ENCODE measurements at regions not wholly inside any gene's neighbourhood (a gene's known extent, or its start where the extent isn't known, plus 50 kb on each side); places are given as distances from the start of the nearest gene placed in this dataset.
"Not testable (repeated sequence)": the region's sequence is repeated elsewhere in the genome, so short reads cannot be mapped to it uniquely, and the experiment has no call there.

DNA sequence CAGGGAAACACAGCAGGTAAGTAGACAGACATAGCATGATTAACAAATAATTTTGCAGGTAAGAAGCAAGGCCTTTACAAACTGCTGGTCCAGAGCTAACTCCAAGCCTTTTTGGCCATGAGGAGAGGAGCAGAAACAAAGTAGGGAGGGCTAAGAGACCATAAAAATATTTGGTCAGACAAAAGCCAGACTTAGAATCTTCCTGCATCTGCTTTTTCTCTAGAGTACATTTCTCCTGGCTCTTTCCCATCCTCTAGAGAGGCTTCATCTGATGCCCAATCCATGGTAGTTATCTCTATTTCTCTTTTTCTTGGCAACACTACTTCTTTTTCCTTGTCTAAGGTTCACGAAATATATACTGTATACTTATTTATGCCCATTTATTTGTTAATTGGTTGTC is 577.1 kb downstream of the PIK3C3 start:
- no peak overlapping the region for H3K4me3 ChIP-seq (ENCODE audit: low read length)
- H3K9me3 ChIP-seq (ENCODE audit: control insufficient read depth, low read depth, low read length): no peaks in the 10 kb centered on the region
- H3K36me3 ChIP-seq (ENCODE audit: control insufficient read depth, low read depth, low read length): no peaks in the 10 kb centered on the region
- no peaks in the 10 kb centered on the region for H3K4me1 ChIP-seq (ENCODE audit: control insufficient read depth, low read depth, low read length)
- no peak overlapping the region for H3K9ac ChIP-seq (ENCODE audit: low read length)
- H3K27me3 ChIP-seq (ENCODE audit: control insufficient read depth, insufficient read depth, low read length): no peaks in the 10 kb centered on the region
- no peak overlapping the region for H3K27ac ChIP-seq (ENCODE audit: low read length)

- no peak overlapping the region for H3K9ac ChIP-seq (ENCODE audit: low read length)
- H3K4me1 ChIP-seq (ENCODE audit: control insufficient read depth, low read depth, low read length): no peaks in the 10 kb centered on the region
- no peaks in the 10 kb centered on the region for H3K36me3 ChIP-seq (ENCODE audit: control insufficient read depth, low read depth, low read length)
- H3K4me3 ChIP-seq (ENCODE audit: low read length): no peak overlapping the region
- no peaks in the 10 kb centered on the region for H3K27me3 ChIP-seq (ENCODE audit: control insufficient read depth, insufficient read depth, low read length)
- H3K9me3 ChIP-seq (ENCODE audit: control insufficient read depth, low read depth, low read length): no peaks in the 10 kb centered on the region
- H3K27ac ChIP-seq (ENCODE audit: low read length): no peak overlapping the region
Observed at GRCh38 chr18:42533009-42533575, 578.1 kb downstream of the PIK3C3 start.

DNA sequence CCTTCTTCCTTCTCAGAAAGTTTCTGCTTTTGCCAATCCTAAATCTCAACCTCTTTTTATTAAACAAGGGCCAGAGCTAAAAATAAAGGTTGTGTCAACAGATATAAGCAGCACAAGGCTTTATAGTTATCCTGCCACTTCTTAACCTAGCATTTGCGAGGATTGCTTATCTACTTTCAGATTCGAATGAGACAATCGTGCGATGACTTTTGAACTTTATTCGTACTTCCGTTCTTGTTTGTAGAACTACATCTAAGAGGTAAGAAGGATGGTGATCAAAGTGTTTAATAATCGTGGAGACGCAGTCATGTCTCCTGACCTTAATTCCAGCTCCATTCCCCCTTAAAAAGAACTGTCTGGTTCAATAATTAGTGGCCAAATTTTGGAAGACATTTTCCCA is 578.6 kb downstream of the PIK3C3 start:
- no peaks in the 10 kb centered on the region for H3K9me3 ChIP-seq (ENCODE audit: control insufficient read depth, low read depth, low read length)
- H3K27me3 ChIP-seq (ENCODE audit: control insufficient read depth, insufficient read depth, low read length): no peaks in the 10 kb centered on the region
- H3K4me1 ChIP-seq (ENCODE audit: control insufficient read depth, low read depth, low read length): no peaks in the 10 kb centered on the region
- H3K9ac ChIP-seq (ENCODE audit: low read length): no peak overlapping the region
- no peaks in the 10 kb centered on the region for H3K36me3 ChIP-seq (ENCODE audit: control insufficient read depth, low read depth, low read length)
- H3K27ac ChIP-seq (ENCODE audit: low read length): no peak overlapping the region
- no peak overlapping the region for H3K4me3 ChIP-seq (ENCODE audit: low read length)

- Histone ChIP-seq H3K4me3 (ENCODE audit: low read length) (no peak overlapping the region), H3K36me3 (ENCODE audit: control insufficient read depth, low read depth, low read length) (no peaks in the 10 kb centered on the region), H3K4me1 (ENCODE audit: control insufficient read depth, low read depth, low read length) (no peaks in the 10 kb centered on the region), H3K9ac (ENCODE audit: low read length) (no peak overlapping the region), H3K9me3 (ENCODE audit: control insufficient read depth, low read depth, low read length) (no peaks in the 10 kb centered on the region), H3K27me3 (ENCODE audit: control insufficient read depth, insufficient read depth, low read length) (no peaks in the 10 kb centered on the region), H3K27ac (ENCODE audit: low read length) (no peak overlapping the region)
Observed at GRCh38 chr18:42534313-42534712, 579.3 kb downstream of the PIK3C3 start.

DNA sequence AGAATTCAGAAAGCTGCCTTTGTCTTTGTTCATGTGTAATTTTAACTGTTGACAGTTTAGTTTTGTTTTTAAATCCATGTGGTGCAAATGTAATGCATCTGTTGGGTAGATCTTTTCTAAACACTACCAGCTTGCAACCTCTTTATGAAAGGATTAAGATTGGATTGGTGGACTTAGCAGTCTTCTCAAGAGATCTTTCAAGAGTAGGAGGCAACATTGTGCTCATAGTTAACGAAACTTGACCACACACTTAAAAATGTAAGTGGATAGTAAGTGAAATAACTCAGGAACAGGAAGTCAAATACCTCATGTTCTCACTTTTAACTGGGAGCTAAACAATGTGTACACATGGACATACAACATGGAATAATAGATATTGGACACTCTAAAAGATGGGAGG is 579.0 kb downstream of the RIT2 start:
- Histone ChIP-seq H3K36me3 (ENCODE audit: control insufficient read depth, low read depth, low read length) (no peaks in the 10 kb centered on the region), H3K9ac (ENCODE audit: low read length) (no peak overlapping the region), H3K27me3 (ENCODE audit: control insufficient read depth, insufficient read depth, low read length) (no peaks in the 10 kb centered on the region), H3K4me3 (ENCODE audit: low read length) (no peak overlapping the region), H3K4me1 (ENCODE audit: control insufficient read depth, low read depth, low read length) (no peaks in the 10 kb centered on the region), H3K9me3 (ENCODE audit: control insufficient read depth, low read depth, low read length) (no peaks in the 10 kb centered on the region), H3K27ac (ENCODE audit: low read length) (no peak overlapping the region)

DNA sequence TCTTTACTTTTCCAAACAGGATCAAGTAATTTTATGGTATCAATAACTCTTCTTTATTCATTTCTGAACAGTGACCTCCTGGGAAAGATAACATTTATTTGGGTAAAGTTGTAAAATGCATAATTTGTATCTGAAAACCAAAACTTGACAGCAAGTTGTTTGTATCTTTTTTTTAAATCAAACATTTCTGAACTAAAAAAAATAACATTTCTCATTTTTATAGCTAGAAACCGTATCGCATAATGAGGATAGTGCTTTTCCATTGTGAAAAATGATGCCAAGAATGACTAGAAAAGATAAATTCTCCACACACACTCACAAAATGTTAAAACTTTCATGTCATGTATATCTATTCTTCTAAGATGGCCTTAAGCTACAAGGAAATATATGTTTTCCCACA is 578.2 kb downstream of the RIT2 start:
- H3K27ac ChIP-seq (ENCODE audit: low read length): no peak overlapping the region
- no peak overlapping the region for H3K9ac ChIP-seq (ENCODE audit: low read length)
- no peaks in the 10 kb centered on the region for H3K36me3 ChIP-seq (ENCODE audit: control insufficient read depth, low read depth, low read length)
- no peaks in the 10 kb centered on the region for H3K27me3 ChIP-seq (ENCODE audit: control insufficient read depth, insufficient read depth, low read length)
- H3K4me1 ChIP-seq (ENCODE audit: control insufficient read depth, low read depth, low read length): no peaks in the 10 kb centered on the region
- H3K4me3 ChIP-seq (ENCODE audit: low read length): no peak overlapping the region
- no peaks in the 10 kb centered on the region for H3K9me3 ChIP-seq (ENCODE audit: control insufficient read depth, low read depth, low read length)

GRCh38 chr18:42544901-42545300 is 570.6 kb downstream of the RIT2 start:
- Histone ChIP-seq H3K9ac (ENCODE audit: low read length) (no peak overlapping the region), H3K4me3 (ENCODE audit: low read length) (no peak overlapping the region), H3K4me1 (ENCODE audit: control insufficient read depth, low read depth, low read length) (peaks cover 14% of the 10 kb centered on the region), H3K27me3 (ENCODE audit: control insufficient read depth, insufficient read depth, low read length) (no peaks in the 10 kb centered on the region), H3K9me3 (ENCODE audit: control insufficient read depth, low read depth, low read length) (no peaks in the 10 kb centered on the region), H3K36me3 (ENCODE audit: control insufficient read depth, low read depth, low read length) (no peaks in the 10 kb centered on the region), H3K27ac (ENCODE audit: low read length) (no peak overlapping the region)

DNA sequence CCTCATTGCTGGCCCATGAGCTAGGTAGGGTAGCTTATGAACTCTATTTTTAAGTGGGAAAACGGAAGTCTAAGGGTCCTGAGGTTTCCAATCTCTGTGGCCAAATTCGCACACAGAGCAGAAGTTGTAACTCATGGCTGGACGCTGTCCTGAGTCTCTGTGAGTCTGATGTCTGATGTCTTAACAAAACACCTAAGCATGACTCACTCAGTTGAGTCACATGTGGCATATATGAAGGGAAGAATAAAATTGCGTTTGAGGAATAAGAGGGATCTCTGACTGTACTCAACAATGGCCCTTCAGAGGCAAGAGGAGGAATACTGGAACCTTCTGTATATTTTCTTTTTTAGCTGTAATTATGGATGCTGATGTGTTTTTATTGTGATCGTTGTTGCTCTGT is 569.7 kb downstream of the RIT2 start:
- Histone ChIP-seq H3K9ac (ENCODE audit: low read length) (no peak overlapping the region), H3K36me3 (ENCODE audit: control insufficient read depth, low read depth, low read length) (no peaks in the 10 kb centered on the region), H3K4me3 (ENCODE audit: low read length) (no peak overlapping the region), H3K27ac (ENCODE audit: low read length) (no peak overlapping the region), H3K9me3 (ENCODE audit: control insufficient read depth, low read depth, low read length) (no peaks in the 10 kb centered on the region), H3K27me3 (ENCODE audit: control insufficient read depth, insufficient read depth, low read length) (no peaks in the 10 kb centered on the region), H3K4me1 (ENCODE audit: control insufficient read depth, low read depth, low read length) (peaks cover 14% of the 10 kb centered on the region)

DNA sequence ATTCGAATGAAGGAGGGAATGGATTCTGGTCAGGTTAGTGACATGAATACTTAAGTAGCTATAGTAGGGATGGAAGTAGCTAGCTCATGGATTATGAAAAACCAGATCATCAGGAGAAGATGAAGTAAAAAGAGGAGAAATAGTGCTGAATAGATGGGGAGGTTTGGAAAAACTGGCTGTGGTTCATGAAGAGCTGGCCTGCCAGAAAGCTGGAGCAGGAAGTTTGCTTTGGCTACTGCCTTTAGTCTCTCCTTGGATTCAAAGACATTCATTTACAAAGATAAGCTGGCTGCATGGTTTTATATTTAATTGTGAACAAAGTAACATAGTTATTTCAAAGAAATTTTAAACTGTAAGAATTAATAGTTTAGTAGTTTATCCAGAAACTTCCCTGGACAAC is 567.0 kb downstream of the RIT2 start:
- H3K9me3 ChIP-seq (ENCODE audit: control insufficient read depth, low read depth, low read length): no peaks in the 10 kb centered on the region
- H3K36me3 ChIP-seq (ENCODE audit: control insufficient read depth, low read depth, low read length): no peaks in the 10 kb centered on the region
- no peak overlapping the region for H3K9ac ChIP-seq (ENCODE audit: low read length)
- H3K4me3 ChIP-seq (ENCODE audit: low read length): no peak overlapping the region
- no peaks in the 10 kb centered on the region for H3K27me3 ChIP-seq (ENCODE audit: control insufficient read depth, insufficient read depth, low read length)
- H3K27ac ChIP-seq (ENCODE audit: low read length): no peak overlapping the region
- H3K4me1 ChIP-seq (ENCODE audit: control insufficient read depth, low read depth, low read length): peaks cover 14% of the 10 kb centered on the region

- H3K4me3 ChIP-seq (ENCODE audit: low read length): no peak overlapping the region
- H3K27ac ChIP-seq (ENCODE audit: low read length): no peak overlapping the region
- H3K9me3 ChIP-seq (ENCODE audit: control insufficient read depth, low read depth, low read length): no peaks in the 10 kb centered on the region
- no peaks in the 10 kb centered on the region for H3K27me3 ChIP-seq (ENCODE audit: control insufficient read depth, insufficient read depth, low read length)
- peaks cover 13% of the 10 kb centered on the region for H3K4me1 ChIP-seq (ENCODE audit: control insufficient read depth, low read depth, low read length)
- H3K36me3 ChIP-seq (ENCODE audit: control insufficient read depth, low read depth, low read length): no peaks in the 10 kb centered on the region
- no peak overlapping the region for H3K9ac ChIP-seq (ENCODE audit: low read length)
Observed at GRCh38 chr18:42549596-42549995, 565.9 kb downstream of the RIT2 start.

GRCh38 chr18:42552559-42552958 is 562.9 kb downstream of the RIT2 start:
- H3K4me3 ChIP-seq (ENCODE audit: low read length); H3K36me3 ChIP-seq (ENCODE audit: control insufficient read depth, low read depth, low read length); H3K9me3 ChIP-seq (ENCODE audit: control insufficient read depth, low read depth, low read length); H3K4me1 ChIP-seq (ENCODE audit: control insufficient read depth, low read depth, low read length); H3K27ac ChIP-seq (ENCODE audit: low read length); H3K27me3 ChIP-seq (ENCODE audit: control insufficient read depth, insufficient read depth, low read length); H3K9ac ChIP-seq (ENCODE audit: low read length): not testable (repeated sequence)

DNA sequence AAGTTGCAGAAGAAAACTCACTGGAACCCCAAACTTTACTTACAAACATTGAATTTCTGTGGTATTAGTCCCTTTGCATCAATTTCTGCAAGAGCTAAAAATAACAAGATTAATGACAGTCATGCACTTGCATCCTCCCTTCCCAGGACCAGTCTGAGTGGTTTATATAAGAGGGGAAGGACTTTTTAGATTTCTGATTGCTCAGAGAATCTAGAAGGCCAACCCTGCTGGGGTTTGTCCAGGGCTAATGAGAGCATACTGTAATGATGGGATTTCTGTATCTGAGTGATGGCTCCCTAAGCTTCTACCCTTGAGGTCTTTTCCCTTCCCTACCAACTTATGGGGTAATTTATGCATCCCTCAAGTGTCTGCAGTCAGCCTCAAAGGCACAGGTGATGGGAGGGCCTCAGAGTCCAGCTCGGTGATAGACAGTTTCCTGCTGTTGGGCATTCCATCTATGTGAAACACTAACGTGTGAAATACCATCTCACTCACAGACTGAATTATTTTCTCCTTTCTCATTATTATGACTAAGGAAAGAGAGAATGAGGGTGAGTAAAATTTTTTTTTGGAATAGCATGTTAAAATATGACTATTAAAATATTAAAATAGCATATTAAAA is 556.3 kb downstream of the RIT2 start:
- Histone ChIP-seq H3K4me1 (ENCODE audit: control insufficient read depth, low read depth, low read length) (no peaks in the 10 kb centered on the region), H3K9ac (ENCODE audit: low read length) (no peak overlapping the region), H3K27me3 (ENCODE audit: control insufficient read depth, insufficient read depth, low read length) (no peaks in the 10 kb centered on the region), H3K27ac (ENCODE audit: low read length) (no peak overlapping the region), H3K4me3 (ENCODE audit: low read length) (no peak overlapping the region), H3K36me3 (ENCODE audit: control insufficient read depth, low read depth, low read length) (no peaks in the 10 kb centered on the region), H3K9me3 (ENCODE audit: control insufficient read depth, low read depth, low read length) (no peaks in the 10 kb centered on the region)
